HG03139 (cell line): ENCODE measurements at regions not wholly inside any gene's neighbourhood (a gene's known extent, or its start where the extent isn't known, plus 50 kb on each side); places are given as distances from the start of the nearest gene placed in this dataset.

Experiments
- ATAC-seq: cut with Tn5 transposase; IDR thresholded peaks from one replicate; pipeline ENCODE4 v1.9.1; 2021; ENCODE audit not compliant: unreplicated experiment

- no peak for ATAC-seq
Observed at GRCh38 chr14:106843386-106843785, 1317.0 kb downstream of the TMEM121 start.

GRCh38 chr14:106843951-106844483 lies 1317.6 kb downstream of the TMEM121 start:
- no peak for ATAC-seq

- ATAC-seq, result peak; percentile 43
Observed at GRCh38 chr14:106844608-106845285, 1318.4 kb downstream of the TMEM121 start.

- peak; percentile 40 for ATAC-seq
Observed at GRCh38 chr14:106845286-106846087, 1319.1 kb downstream of the TMEM121 start.

- ATAC-seq, result no peak
Observed at GRCh38 chr14:106846218-106846617, 1319.8 kb downstream of the TMEM121 start.

- ATAC-seq, result no peak
Observed at GRCh38 chr14:106848330-106849121, 1322.1 kb downstream of the TMEM121 start.

- peak; percentile 51 for ATAC-seq
Observed at GRCh38 chr14:106850913-106851825, 1324.8 kb downstream of the TMEM121 start.

GRCh38 chr14:106872611-106873446 lies 1346.4 kb downstream of the TMEM121 start:
- ATAC-seq, result no peak

GRCh38 chr14:106874350-106874749 lies 1348.0 kb downstream of the TMEM121 start:
- no peak for ATAC-seq

- ATAC-seq, result no peak
Observed at GRCh38 chr14:106875503-106875902, 1349.1 kb downstream of the TMEM121 start.

- no peak for ATAC-seq
Observed at GRCh38 chr14:106876711-106877110, 1350.3 kb downstream of the TMEM121 start.

GRCh38 chr14:106877517-106877916 lies 1351.1 kb downstream of the TMEM121 start:
- ATAC-seq, result no peak

GRCh38 chr14:106879241-106879640 lies 1352.9 kb downstream of the TMEM121 start:
- ATAC-seq, result no peak

- no peak for ATAC-seq
Observed at GRCh38 chr14:106883218-106883692, 1356.9 kb downstream of the TMEM121 start.
